EH (cell line): ENCODE measurements at regions not wholly inside any gene's neighbourhood (a gene's known extent, or its start where the extent isn't known, plus 50 kb on each side); places are given as distances from the start of the nearest gene placed in this dataset.
"Not testable (repeated sequence)": the region's sequence is repeated elsewhere in the genome, so short reads cannot be mapped to it uniquely, and the experiment has no call there.

Experiments
- DNase-seq: peaks from one replicate; pipeline ENCODE4 v3.0.0-alpha.2; 2015; ENCODE audit warnings: low read depth

DNA sequence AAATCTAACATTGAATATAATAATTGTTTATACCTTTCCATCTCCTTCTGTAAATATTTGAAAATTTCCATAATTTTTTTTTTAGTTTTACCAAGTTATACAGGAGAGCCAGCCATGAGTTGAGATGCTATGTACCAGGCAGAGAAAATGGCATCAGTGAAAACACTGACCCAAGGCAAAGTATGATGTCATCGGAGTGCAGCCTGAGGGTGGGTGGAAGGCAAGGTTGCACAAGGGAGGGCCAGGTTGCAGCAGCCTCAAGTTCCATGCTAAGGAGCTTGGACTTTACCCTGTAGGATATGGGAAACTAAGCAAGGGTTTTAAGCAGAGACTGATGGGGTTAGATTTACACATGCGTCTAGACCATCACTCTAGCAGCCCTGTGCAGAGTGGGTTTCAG, 441.1 kb downstream of the BCAT1 start:
- DNase-seq, result no peak

DNA sequence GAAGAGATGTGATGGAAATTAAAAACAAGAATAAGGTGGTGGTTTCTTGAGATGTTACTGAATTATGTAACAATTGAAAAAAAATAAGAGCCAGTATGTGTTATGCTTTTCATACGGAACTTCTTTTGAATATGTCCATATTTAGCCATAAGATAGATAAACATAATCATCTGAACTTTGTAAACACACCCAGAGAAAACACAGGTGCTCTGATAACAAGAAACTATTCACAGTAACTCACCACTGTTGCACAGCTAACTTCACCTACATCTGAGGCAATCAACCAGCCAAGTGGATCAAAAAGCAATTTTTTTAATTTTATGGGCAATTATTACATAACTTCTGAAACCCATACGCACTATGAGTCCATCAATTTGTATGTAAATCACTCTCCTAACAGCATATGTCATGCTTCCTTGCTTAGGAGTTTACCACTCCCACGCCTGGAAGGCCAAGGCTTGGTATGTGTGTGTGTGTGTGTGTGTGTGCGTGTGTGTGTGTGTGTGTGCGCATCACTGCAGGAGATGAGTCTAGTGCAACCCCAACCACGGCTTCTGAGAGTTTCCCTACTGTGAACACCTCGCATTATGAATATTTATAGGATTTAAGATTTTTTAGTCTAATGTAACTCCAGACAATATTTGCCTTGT, 443.4 kb downstream of the BCAT1 start:
- no peak for DNase-seq

DNA sequence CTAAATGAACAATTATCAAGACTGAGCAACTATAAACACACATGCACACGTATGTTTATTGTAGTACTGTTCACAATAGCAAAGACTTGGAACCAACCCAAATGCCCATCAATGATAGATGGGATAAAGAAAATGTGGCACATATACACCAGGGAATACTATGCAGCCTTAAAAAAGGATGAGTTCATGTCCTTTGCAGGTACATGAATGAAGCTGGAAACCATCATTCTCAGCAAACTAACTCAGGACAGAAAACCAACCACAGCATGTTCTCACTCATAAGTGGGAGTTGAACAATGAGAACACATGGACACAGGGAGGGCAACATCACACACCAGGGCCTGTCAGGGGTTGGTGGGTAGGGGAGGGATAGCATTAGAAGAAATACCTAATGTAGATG, 445.4 kb downstream of the BCAT1 start:
- DNase-seq, result not testable (repeated sequence)

DNA sequence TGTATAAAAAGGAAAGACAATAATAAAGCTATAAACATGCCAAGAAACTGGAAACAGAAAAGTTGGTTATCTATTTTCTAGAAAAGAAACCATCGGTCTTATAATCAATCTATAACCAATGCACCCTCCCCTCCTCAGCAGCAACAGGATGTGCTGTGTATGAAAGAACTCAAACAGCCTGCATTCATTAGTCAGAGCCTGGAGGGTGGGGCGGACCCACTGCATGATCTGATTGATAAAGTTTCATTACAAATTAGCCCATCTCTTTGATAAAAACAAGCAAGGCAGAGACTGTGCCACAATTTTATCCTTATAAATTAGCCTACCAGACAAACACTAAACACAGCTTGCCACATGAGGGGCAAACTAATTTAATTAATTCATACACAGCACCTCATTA, 448.1 kb downstream of the BCAT1 start:
- DNase-seq, result peak; percentile 14

DNA sequence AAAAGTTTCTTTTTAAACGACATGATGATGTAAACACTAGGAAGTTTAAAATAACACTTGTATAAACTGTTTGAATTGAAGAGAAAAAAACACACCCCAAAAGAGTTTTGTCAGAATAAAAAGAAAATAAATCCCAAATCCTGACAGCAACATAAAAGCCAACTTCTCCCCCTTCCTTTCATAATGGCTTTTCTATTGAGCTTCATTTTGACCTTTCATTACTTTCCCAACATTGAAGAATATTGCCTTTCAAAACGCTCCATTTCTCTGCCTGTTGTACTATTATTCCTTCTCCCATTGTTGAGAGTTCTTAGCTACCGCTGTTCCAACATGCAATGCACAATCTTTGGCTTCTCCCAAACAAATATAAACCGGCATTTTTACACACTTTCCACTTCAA, 448.5 kb downstream of the BCAT1 start:
- no peak for DNase-seq

DNA sequence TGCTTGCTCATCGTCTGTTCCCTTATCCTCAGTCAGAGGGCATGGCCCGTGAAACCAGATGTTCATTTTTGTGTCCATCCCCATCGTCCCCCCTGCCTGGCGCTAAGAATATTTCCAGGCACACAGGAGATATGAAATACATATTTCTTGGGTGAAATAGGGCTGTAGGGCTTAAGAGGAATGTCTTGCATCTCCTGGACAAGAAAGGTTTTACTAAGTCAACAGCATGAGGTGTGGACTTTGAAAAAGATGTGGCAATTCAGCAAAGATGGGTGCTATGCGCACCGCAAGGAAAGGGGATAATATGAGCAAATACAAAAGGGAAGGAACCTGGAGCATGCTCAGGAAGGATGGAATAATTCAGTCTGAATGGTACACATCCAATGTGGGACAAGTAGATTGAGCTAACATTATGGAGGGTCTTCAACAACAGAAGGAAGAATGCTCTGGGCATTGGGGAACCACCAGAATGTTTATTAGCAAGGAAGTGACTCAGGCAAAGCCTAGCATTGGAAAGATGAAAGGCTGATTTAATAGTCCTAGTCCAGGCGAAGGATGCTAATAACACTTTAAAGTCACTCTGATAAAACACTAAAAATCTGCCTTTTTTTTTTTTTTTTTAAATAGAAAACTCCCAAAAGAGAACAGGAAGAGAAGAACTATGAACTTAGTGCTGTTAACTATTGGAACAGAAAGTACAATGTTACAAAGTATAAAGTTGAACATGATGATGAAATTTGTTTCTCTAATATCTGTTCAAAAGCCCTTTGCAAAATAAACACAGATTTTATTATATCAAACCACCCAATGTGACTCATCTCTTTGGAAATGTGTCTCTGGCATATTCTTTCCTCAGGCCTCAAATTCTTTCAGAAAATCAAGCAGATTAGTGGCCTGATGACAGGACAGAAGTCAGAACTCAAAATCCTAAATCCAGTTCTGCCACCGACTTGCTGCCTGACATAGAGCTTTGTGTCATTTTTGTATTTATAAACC, 449.5 kb downstream of the BCAT1 start:
- peak; percentile 78 for DNase-seq

DNA sequence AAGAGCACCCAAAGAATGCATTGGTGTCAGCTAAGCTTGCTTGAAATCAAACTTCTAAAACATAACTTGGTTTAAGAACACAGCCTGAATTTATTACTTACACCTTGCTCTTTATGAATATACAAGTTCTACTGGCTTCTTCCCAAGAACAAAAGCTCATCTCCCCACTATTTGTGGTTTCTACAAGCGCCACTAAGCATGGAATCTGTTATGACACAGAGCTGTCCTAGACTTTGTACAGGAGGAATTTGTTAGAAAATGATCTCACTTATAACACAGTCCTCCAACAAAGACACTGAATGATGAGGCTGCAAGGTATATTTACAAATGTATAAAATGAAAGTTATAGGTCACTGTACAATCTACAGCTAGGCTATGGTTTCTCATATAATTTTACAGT, 452.1 kb downstream of the BCAT1 start:
- peak; percentile 74 for DNase-seq

DNA sequence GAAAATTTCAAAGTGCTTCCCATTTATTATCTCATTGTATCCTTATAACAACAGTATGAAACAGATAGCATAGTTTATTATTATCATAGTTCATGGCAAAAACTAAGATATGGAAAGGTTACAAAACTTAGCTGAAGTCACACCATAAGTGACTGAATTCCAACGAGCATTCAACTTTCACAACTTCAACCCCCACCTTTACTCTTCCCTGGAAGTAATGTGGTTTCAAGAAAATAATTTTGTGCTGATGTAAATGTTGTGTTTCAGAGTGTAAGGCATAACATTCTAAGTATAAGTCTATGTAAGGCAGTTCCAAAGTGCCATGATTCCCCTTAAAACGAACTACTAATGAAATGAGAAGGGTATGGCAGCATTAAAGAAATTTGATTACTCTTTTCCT, 454.5 kb downstream of the BCAT1 start:
- DNase-seq, result no peak

DNA sequence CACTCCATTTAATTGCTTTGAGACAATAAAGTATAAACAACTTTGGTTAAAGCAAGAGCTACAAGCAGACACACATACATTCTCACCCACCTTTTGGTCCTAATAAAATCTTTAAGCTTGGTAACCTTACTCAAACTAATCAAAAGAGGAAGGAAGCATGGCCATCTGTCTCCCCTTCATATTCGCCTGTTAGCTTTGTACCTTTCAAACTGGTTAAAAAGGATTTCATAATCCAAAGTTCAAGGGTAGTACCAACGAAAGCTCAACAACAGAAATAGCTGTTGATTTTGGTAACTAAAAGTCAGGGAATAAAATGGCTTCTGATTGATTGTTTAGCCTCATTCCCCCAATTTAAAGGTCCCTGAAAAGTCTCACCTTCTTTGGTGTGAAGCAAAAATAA, 456.9 kb downstream of the BCAT1 start:
- no peak for DNase-seq

DNA sequence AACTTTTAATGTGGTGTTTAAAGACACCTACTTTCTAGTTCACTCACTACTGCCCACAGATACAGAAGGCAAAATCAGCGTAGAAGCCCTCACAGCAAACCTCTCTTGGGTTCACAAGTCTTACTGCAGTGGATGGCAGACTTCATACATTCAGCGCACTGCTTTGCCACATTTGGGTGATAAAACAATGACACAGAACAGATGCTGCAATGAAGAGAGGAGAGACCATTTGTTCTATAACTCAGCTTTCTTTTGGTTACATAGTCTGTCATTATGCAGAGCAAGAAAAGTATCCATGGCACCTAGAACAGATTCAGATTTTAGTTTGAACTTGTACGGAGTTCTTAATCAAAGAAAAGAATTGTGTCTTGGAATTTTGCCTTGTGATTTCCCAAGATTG, 459.0 kb downstream of the BCAT1 start:
- DNase-seq, result no peak

DNA sequence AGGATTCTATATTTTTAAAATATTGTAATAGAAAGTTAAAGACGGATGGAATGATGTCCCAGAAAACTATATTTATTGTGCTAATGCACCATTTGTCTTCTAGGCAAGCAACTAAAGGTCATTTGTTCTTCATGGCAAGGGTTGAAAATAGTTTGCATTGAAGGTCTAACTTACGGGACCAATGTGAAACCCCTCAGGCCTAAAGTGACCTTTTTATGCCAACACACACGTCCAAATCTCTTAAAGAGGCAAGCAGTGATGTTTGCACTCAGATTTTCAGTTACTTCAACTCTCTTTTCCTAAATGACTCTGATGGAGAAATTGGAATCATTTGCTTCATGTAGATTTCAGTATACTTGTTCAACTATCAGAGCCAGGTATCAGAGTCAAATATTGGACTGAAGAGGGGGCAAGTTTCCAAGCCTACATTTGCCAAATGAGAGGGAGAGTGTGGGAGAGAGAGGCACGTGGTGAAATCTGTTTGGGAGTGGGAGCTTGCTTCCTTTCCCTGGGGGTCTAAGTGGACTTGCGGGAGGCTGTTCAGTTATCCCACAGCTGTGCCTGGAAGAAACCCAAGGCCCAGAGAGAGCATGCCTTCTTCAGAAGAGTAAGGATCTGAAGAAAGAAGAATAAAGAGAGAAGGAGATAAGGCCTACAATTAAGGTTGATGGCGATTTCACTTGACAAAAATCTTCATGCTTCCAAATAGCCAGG, 459.8 kb downstream of the BCAT1 start:
- DNase-seq, result no peak

DNA sequence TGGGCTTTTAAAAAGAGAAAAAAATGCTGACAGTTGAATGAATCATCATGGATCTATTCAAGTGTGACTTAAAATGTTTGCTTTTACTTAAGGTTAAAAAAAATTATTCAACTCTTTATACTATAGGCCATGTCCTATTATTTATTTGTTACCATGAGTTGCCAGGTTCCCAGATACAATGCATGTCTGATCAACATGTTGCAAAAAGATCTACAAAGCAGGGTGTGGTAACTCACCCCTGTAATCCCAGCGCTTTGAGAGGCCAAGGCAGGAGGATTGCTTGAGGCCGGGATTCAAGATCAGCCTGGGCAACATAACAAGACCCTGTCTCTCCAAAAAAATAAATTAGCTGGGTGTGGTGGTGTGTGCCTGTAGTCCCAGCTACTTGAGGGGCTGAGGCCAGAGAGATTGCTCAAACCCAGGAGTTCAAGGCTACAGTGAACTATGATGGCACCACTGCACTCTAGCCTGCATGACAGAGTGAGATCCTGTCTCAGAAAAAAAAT, 460.8 kb downstream of the BCAT1 start:
- peak; percentile 25 for DNase-seq

DNA sequence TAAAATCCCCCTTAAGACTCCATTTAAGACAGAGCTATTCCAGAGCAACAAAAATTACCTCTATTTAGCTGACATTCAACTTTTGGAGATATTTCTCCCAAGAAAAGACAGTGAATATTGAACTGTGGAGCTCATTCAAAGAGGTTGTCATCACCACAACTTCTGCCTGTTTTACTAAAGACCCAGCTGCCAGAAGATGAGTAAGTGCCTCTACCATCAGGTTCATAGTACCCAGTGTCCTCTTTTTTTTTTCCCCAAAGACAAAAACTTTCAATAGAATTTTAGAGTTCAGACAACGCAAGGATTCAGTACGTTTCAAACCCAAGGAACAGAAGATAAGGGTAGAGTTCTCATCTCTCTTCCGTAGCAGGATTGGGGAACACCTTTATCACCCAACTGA, 461.3 kb downstream of the BCAT1 start:
- DNase-seq, result peak; percentile 15

DNA sequence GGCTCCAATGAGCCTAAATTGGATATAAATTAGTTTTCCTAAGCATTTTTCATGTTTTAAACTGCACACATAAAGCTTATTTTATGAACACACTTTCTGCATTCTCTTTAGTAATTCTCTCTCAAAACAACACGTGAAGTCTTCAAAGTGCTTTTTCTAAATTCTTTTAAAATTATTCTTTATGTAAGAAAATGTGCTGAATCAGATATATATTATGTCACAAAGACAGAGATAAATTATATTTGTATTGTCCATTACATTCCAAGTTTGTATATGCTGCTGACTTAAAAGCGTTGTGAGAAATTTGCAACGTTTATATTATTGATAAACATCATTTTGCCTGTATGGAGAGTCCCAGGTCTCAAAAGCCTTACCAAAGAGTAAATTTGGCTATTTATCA, 465.2 kb downstream of the BCAT1 start:
- DNase-seq, result no peak

DNA sequence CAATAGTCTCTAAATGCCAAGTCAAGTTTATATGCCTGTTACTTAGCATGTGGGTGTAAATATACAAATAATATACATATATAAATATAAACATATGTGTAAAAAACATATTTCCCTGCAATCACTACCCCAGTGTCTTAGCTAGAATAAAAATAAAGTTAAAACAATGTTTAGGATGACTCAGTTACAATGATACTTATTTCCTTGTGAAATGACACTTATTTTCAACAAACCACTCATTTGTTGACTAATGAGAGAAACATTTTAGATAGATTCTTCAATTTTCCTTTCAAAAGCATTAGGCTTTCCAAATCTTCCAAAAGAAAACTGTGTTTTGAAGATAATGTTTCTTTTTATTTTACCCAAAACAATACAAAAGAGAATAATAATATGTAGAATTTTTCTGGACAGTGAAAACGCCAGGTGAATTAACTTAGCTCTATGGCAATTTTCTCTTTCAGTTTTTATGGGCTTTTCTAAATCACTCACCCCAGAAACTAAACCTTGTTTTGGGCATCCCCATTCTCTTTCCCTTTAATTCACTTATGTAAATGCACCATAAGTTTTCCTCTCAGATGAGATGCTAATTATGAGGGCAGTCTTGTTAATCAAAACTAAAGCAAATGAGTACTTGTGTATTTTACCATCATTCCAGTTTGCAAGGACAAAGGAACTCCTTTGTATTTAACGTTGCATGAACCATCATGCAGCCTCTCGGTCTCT, 465.9 kb downstream of the BCAT1 start:
- DNase-seq, result peak; percentile 34

DNA sequence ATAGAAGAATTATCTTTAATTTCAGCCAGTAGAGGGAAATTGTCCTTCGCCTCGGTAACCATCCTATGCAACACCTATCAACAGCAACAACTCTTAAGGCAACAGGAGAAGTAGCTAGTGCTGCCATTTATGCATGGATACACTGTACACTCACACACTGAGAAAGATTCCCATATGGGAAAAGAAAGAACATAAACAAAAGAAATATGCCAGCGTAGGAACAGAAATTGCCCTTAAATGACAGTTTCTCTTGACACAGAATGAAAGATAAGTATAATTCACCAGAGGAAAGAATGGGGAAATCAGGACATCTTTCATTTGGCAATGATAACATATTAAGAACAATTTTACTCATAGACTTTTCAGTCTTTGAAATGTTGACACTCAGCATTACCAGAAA, 466.9 kb downstream of the BCAT1 start:
- DNase-seq, result no peak

DNA sequence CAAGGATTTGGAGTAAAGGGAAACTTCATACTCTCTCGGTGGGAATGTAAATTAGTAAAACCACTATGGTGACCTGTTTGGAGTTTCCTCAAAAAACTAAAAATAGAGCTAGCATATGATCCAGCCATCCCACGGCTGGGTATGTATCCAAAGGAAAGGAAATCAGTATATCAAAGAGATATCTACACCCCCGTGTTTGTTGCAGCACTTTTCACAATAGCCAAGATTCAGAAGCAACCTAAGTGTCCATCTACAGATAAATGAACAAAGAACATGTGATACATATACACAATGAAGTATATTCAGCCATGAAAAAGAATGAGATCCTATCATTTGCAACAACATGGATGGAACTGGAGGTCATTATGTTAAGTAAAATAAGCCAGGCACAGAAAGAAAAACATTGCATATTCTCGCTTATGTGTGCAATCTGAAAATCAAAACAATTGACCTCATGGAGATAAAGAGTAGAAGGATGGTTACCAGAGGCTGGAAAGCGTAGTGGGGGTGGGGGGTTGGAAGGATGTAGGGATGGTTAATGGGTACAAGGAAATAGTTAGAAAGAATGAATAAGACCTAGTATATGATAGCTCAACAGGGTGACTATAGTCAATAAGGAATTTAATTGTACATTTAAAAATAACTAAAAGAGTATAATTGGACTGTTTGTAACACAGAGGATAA, 468.0 kb downstream of the BCAT1 start:
- no peak for DNase-seq

DNA sequence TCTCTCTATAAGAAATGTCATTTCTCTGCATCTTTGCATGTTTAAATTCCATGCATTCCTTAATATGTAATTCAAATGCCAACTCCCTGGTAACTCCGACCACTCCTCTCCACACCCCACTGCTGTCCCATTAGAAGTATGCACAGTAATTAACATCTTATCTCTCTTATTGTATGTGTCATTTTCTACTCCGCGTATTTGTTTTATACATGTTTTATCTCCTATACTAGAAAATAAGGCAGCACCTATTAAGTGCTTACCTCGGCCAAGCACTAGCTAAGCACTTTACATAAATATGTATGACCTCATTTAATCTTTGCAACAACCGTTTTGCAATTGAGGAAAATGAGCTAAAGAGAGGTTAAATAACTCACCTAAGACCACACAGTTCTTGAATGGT, 469.8 kb downstream of the BCAT1 start:
- DNase-seq, result peak; percentile 3

DNA sequence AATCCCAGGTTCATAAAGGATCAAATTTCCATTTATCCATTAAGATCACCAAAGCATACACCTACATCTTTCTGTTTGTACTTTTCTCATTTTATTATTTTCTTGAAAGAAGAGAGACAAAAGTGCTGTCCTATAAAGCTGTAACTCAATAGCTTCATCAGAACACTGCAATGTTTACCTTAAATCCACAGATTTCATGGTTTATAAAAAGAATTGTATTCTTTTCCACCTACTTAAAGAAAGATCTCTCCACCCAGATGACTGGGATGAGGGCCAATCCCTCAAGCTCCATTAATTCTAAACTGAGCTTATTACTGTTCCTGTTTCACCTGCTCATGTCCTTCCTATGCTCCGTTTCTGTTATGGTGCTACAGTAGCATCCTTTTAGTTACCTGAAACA, 470.6 kb downstream of the BCAT1 start:
- no peak for DNase-seq

DNA sequence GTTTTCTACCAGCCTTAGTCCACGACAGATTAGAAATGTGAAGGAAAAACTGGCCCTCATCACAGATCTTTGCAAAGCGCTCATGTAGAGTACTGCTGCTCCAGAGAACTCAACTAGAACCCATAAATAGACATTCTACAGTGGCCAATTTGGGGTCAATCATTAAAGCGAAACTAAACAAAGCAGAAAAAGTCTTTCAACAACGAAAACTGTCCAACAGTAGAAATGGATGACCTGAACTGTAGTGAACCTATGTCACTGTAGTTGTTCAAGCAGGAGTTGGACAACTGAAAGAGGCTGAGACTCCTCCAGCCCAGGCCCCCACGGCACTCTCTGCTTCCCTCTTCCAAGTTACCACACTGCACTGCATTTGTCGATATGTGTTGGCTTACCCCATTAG, 472.6 kb downstream of the BCAT1 start:
- DNase-seq, result no peak

DNA sequence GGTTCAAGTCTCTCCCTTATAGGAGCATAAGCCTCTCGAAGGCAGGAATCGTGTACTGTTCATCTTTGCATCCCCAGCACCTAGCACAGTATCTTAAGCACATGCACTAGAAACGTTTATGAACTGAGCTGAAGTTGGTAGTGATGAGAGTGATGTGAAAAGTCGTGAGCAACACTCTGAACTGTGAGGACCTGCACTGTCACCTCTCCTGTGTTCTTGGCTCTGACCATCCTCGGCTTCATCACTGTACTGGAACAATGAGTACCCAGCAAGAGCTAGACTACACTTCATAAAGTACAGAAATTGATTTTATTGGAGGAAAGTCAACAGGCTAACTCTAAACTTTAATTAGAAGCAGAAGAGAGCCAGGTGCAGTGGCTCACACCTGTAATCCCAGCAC, 473.6 kb downstream of the BCAT1 start:
- no peak for DNase-seq
